GM12891 (cell line): ENCODE measurements at regions not wholly inside any gene's neighbourhood (a gene's known extent, or its start where the extent isn't known, plus 50 kb on each side); places are given as distances from the start of the nearest gene placed in this dataset.
A peak's percentile ranks its signal among the peaks of the same experiment; 100 is the strongest.

ENCODE experiments used
- DNase-seq: peaks from one replicate; pipeline ENCODE4 v3.0.0; 2011; ENCODE audit warnings: low spot score; ENCODE audit not compliant: insufficient read length
- FAIRE-seq: peaks from 2 replicates; lab custom pipeline; 2011; peaks lifted over from hg19 to GRCh38; lab: Jason Lieb, UNC
- PAX5 ChIP-seq: IDR thresholded peaks from 2 replicates; pipeline ENCODE4 v1.6.1; 2011; ENCODE audit warnings: low read length, moderate library complexity, mild to moderate bottlenecking; ENCODE audit not compliant: insufficient read depth, severe bottlenecking
- POLR2A ChIP-seq: IDR thresholded peaks from 2 replicates; pipeline ENCODE4 v1.6.1; 2011; ENCODE audit warnings: low read depth, low read length, control low read depth
- POLR2AphosphoS5 ChIP-seq: IDR thresholded peaks from 2 replicates; pipeline ENCODE4 v1.6.1; 2011; ENCODE audit warnings: low read depth, low read length, control low read depth
- POU2F2 ChIP-seq: IDR thresholded peaks from 2 replicates; pipeline ENCODE4 v1.6.1; 2011; ENCODE audit warnings: low read depth, mild to moderate bottlenecking, control low read depth, low read length, moderate library complexity
- SPI1 ChIP-seq: IDR thresholded peaks from 2 replicates; pipeline ENCODE4 v1.6.1; 2011; ENCODE audit warnings: low read depth, low read length, control low read depth
- TAF1 ChIP-seq: IDR thresholded peaks from 2 replicates; pipeline ENCODE4 v1.6.1; 2011; ENCODE audit warnings: low read depth, low read length, control low read depth

GRCh38 chr4:27928761-27929540, 1068.3 kb downstream of the STIM2 start:
- no peak for TF ChIP-seq POU2F2
- no peak for TF ChIP-seq PAX5
- TF ChIP-seq SPI1 = no peak
- no peak for TF ChIP-seq POLR2AphosphoS5
- TF ChIP-seq TAF1 = no peak
- TF ChIP-seq POLR2A = no peak
- FAIRE-seq = no peak
- no peak for DNase-seq

- FAIRE-seq (no peak), DNase-seq (no peak)
- no peak for TF ChIP-seq POLR2AphosphoS5
Observed at GRCh38 chr4:27930291-27930690, 1069.7 kb downstream of the STIM2 start.

- TF ChIP-seq PAX5 (no peak), POLR2AphosphoS5 (no peak), TAF1 (no peak), SPI1 (no peak), POU2F2 (no peak), POLR2A (no peak)
- no peak for DNase-seq
- no peak for FAIRE-seq
Observed at GRCh38 chr4:27930976-27931375, 1070.3 kb downstream of the STIM2 start.

- DNase-seq (no peak), FAIRE-seq (no peak)
- TF ChIP-seq POLR2A (no peak), PAX5 (no peak), SPI1 (no peak), TAF1 (no peak), POU2F2 (no peak), POLR2AphosphoS5 (no peak)
Observed at GRCh38 chr4:27931584-27931983, 1070.9 kb downstream of the STIM2 start.

- FAIRE-seq (no peak), DNase-seq (no peak)
- TF ChIP-seq POLR2AphosphoS5 (no peak), PAX5 (no peak), SPI1 (no peak), TAF1 (no peak), POU2F2 (no peak), POLR2A (no peak)
Observed at GRCh38 chr4:27934871-27935270, 1074.2 kb downstream of the STIM2 start.

- TF ChIP-seq POU2F2 (no peak), TAF1 (no peak), POLR2AphosphoS5 (no peak), POLR2A (no peak), SPI1 (no peak), PAX5 (no peak)
- DNase-seq = no peak
- FAIRE-seq = peak; percentile 13
Observed at GRCh38 chr4:27946799-27947198, 1086.2 kb downstream of the STIM2 start.

GRCh38 chr4:27947302-27947701, 1086.7 kb downstream of the STIM2 start:
- DNase-seq (no peak), FAIRE-seq (no peak)
- TF ChIP-seq TAF1 (no peak), POLR2A (no peak), POLR2AphosphoS5 (no peak), POU2F2 (no peak), SPI1 (no peak), PAX5 (no peak)

GRCh38 chr4:27964095-27964494, 1103.5 kb downstream of the STIM2 start:
- TF ChIP-seq POU2F2 = no peak
- no peak for TF ChIP-seq POLR2A
- no peak for TF ChIP-seq POLR2AphosphoS5
- TF ChIP-seq PAX5 = no peak
- TF ChIP-seq SPI1 = no peak
- no peak for TF ChIP-seq TAF1
- no peak for FAIRE-seq
- no peak for DNase-seq

GRCh38 chr4:27966664-27967063, 1106.0 kb downstream of the STIM2 start:
- FAIRE-seq (no peak), DNase-seq (no peak)
- TF ChIP-seq POU2F2 (no peak), PAX5 (no peak), SPI1 (no peak), POLR2A (no peak), POLR2AphosphoS5 (no peak), TAF1 (no peak)

- no peak for TF ChIP-seq TAF1
- no peak for TF ChIP-seq POLR2AphosphoS5
- no peak for TF ChIP-seq SPI1
- no peak for TF ChIP-seq POU2F2
- TF ChIP-seq POLR2A = no peak
- no peak for TF ChIP-seq PAX5
- FAIRE-seq (no peak), DNase-seq (no peak)
Observed at GRCh38 chr4:27973056-27973455, 1112.4 kb downstream of the STIM2 start.
